ENCODE measurements at regions not wholly inside any gene's neighbourhood (a gene's known extent, or its start where the extent isn't known, plus 50 kb on each side); places are given as distances from the start of the nearest gene placed in this dataset.
A peak's percentile ranks its signal among the peaks of the same experiment; 100 is the strongest.

DNA sequence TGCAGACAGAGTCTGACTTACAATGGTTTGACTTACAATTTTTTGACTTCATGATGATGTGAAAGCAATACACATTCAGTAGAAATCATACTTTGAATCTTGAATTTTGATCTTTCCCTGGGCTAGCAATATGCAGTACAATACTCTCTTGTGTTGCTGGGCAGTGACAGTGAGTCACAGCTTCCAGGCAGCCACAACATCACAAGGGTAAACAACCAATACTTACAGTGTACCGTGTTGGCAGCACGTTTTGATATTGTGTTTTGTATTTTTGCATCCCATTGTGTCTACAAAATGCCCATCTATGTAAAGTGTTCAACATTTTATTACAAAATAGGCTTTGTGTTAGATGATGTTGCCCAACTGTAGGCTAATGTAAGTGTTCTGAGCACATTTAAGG is 150.9 kb downstream of the NTMT2 start:
- H3K27ac ChIP-seq: no peak overlapping the region
- H3K9me3 ChIP-seq: no peaks in the 10 kb centered on the region
- no peaks in the 10 kb centered on the region for H3K4me1 ChIP-seq
- H3K27me3 ChIP-seq: no peaks in the 10 kb centered on the region
- intact Hi-C loops (cut with DNase I): no loop called here
- DNase-seq (ENCODE audit: low spot score in 2 of 2): no peak
- no peak overlapping the region for H3K4me3 ChIP-seq
- TF ChIP-seq, protein P1, sequence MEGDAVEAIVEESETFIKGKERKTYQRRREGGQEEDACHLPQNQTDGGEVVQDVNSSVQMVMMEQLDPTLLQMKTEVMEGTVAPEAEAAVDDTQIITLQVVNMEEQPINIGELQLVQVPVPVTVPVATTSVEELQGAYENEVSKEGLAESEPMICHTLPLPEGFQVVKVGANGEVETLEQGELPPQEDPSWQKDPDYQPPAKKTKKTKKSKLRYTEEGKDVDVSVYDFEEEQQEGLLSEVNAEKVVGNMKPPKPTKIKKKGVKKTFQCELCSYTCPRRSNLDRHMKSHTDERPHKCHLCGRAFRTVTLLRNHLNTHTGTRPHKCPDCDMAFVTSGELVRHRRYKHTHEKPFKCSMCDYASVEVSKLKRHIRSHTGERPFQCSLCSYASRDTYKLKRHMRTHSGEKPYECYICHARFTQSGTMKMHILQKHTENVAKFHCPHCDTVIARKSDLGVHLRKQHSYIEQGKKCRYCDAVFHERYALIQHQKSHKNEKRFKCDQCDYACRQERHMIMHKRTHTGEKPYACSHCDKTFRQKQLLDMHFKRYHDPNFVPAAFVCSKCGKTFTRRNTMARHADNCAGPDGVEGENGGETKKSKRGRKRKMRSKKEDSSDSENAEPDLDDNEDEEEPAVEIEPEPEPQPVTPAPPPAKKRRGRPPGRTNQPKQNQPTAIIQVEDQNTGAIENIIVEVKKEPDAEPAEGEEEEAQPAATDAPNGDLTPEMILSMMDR (IDR thresholded peaks at IDR 0.05): no peak
- no peaks in the 10 kb centered on the region for H3K36me3 ChIP-seq

DNA sequence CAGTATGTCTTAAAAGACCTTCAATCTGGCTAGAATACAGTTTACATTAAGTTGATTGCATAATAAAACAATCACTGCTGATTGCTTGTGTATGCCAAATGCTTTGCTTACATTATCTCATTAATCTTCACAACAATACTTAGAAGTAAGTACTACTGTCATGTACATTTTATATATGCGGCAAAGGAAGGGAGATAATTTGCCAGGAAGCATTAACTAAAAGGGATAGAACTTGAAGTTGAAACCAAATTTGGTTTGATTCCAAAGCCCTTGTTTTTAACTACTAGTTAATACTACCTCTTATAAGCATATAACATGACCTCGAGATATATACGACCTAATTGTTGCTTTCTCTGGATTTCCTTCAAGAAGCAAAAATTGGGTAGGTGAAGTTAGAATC is 155.8 kb downstream of the NTMT2 start:
- peaks cover 0 to 5% of the 10 kb centered on the region in 2 donors for H3K4me1 ChIP-seq
- intact Hi-C loops (cut with DNase I): loop anchor here (10.0 kb wide), 1 partner anchor 233 kb away; the partner anchor contains the start of gene GORAB
- H3K4me3 ChIP-seq: no peak overlapping the region
- no peaks in the 10 kb centered on the region for H3K27me3 ChIP-seq
- H3K9me3 ChIP-seq: no peaks in the 10 kb centered on the region
- H3K36me3 ChIP-seq: no peaks in the 10 kb centered on the region
- no peak overlapping the region for H3K27ac ChIP-seq
- TF ChIP-seq, protein P1 (IDR thresholded peaks at IDR 0.05): no peak
- no peak for DNase-seq (ENCODE audit: low spot score in 2 of 2)

DNA sequence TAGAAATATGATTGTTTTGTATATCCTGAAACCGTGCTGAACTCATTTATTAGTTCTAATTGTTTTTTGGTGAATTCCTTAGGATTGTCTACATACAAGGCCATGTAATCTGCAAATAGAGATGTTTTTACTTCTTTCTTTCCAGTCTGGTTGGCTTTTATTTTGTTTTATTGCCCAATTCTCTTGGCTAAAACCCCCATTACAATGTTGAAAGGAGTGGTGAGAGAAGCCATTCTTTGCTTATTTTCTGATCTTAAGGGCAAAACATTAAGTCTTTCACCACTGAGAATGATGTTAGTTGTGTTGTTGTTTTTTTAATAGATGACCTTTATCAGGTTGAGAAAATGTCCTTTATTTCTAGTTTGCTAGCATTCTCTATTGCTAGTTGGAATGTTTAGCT is 157.3 kb downstream of the NTMT2 start:
- intact Hi-C loops (cut with DNase I): loop anchor here (10.0 kb wide), 1 partner anchor 232 kb away; the partner anchor contains the start of gene GORAB
- TF ChIP-seq, protein P1 (IDR thresholded peaks at IDR 0.05): no peak
- no peaks in the 10 kb centered on the region for H3K9me3 ChIP-seq
- DNase-seq (ENCODE audit: low spot score in 2 of 2): no peak
- no peaks in the 10 kb centered on the region for H3K27me3 ChIP-seq
- no peaks in the 10 kb centered on the region for H3K36me3 ChIP-seq
- no peak overlapping the region for H3K27ac ChIP-seq
- no peak overlapping the region for H3K4me3 ChIP-seq
- H3K4me1 ChIP-seq: peaks cover 0 to 8% of the 10 kb centered on the region in 2 donors

DNA sequence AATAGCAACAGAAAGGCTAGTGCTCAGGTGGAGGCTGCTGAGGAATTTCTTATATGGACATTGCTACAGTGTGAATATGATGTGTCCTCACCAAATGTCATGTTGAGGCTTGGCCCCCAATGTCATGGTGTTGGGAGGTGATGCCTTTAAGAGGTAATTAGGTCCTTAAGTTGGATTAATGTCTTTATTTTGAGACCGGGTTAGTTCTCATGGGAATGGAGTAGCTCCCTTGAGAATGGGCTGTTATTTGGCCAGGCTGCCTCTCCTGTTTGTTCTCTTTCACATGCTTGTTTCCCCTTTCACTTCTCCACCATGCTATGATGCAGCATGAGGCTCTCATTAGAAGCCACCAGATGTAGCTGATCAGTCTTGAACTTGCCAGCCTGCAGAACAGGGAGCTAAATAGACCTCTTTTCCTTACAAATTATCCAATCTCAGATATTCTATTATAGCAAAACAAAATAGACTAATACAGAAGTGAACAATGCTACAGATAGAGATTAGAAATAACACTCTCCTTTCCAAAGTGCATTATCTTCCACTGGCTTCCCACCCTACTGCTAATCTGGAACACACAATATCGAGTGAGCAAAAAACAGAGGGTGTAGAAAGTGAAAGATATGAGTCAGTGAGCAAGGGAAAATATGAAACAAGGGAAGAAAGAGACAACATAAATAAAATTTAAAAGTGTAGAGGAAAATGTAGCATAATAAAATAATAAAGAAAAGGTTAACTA is 160.2 kb downstream of the NTMT2 start:
- peak overlapping the region; percentile 53 to 62 for H3K27ac ChIP-seq
- H3K36me3 ChIP-seq: no peaks in the 10 kb centered on the region
- H3K27me3 ChIP-seq: no peaks in the 10 kb centered on the region
- no peaks in the 10 kb centered on the region for H3K9me3 ChIP-seq
- peaks cover 0 to 20% of the 10 kb centered on the region in 2 donors for H3K4me1 ChIP-seq
- peak overlapping the region in 1 of 2 donors; percentile 1 for H3K4me3 ChIP-seq
- intact Hi-C loops (cut with DNase I): loop anchor here (5.0 to 10.0 kb wide), 3 partner anchors 84 to 229 kb away; partner anchors contain the start of gene GORAB
- DNase-seq (ENCODE audit: low spot score in 2 of 2): no peak
- TF ChIP-seq, protein P1 (IDR thresholded peaks at IDR 0.05): no peak

DNA sequence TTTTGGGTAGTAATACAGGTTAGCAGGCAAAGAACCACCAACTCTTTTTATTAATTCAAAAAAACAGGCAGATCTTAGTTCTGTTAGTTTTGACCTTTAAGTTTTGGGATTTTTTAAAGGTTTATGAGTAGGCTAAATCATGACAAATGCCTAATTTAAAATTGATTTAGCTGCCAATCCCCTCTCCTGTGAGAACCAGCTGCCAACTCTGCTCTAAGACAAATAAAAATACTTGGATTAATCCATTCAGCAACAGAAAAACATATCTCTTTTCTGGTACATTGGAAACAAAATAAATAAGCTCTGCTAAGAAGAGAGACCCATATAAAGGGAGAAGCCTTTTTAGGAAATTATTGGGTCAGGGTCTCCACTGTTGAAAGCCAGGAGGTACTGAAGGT is 160.8 kb downstream of the NTMT2 start:
- DNase-seq (ENCODE audit: low spot score in 2 of 2): no peak
- Histone ChIP-seq H3K27me3 (no peaks in the 10 kb centered on the region), H3K9me3 (no peaks in the 10 kb centered on the region), H3K36me3 (no peaks in the 10 kb centered on the region), H3K4me3 (peak overlapping the region in 1 of 2 donors; percentile 1), H3K27ac (peak overlapping the region; percentile 53 to 62), H3K4me1 (peaks cover 0 to 20% of the 10 kb centered on the region in 2 donors)
- intact Hi-C loops (cut with DNase I): loop anchor here (5.0 to 10.0 kb wide), 3 partner anchors 84 to 228 kb away; partner anchors contain the start of gene GORAB
- TF ChIP-seq, protein P1 (IDR thresholded peaks at IDR 0.05): no peak

Measured in ascending aorta (tissue), 2 donors.